NT2/D1 (cell line): ENCODE measurements at regions not wholly inside any gene's neighbourhood (a gene's known extent, or its start where the extent isn't known, plus 50 kb on each side); places are given as distances from the start of the nearest gene placed in this dataset.

Experiments
- DNase-seq: peaks from one replicate; pipeline ENCODE4 v3.0.0-alpha.2; 2011; ENCODE audit warnings: low read depth, low spot score
- H3K27me3 ChIP-seq: 2 replicates; pipeline ENCODE4 v1.6.0; 2011; ENCODE audit warnings: mild to moderate bottlenecking; ENCODE audit not compliant: insufficient read length, insufficient read depth
- H3K36me3 ChIP-seq: 2 replicates; pipeline ENCODE4 v1.6.1; 2011; ENCODE audit warnings: mild to moderate bottlenecking, low read length, mixed read lengths; ENCODE audit not compliant: insufficient read depth, insufficient read length
- H3K4me1 ChIP-seq: 2 replicates; pipeline ENCODE4 v1.5.1; 2011; ENCODE audit not compliant: insufficient read depth, insufficient read length
- H3K4me3 ChIP-seq: 2 replicates; pipeline ENCODE4 v1.5.1; 2011; ENCODE audit warnings: low read depth; ENCODE audit not compliant: insufficient read length
- H3K9ac ChIP-seq: 2 replicates; pipeline ENCODE4 v1.6.0; 2011; ENCODE audit warnings: low read depth; ENCODE audit not compliant: insufficient read length
- H3K9me3 ChIP-seq: 2 replicates; pipeline ENCODE4 v1.5.1; 2011; ENCODE audit warnings: mild to moderate bottlenecking, low read length; ENCODE audit not compliant: insufficient read depth
- SUZ12 ChIP-seq: IDR thresholded peaks from 2 replicates; pipeline ENCODE4 v1.6.1; 2011; ENCODE audit not compliant: insufficient read length, insufficient read depth; ENCODE audit errors: extremely low read depth
- YY1 ChIP-seq: IDR thresholded peaks from 2 replicates; pipeline ENCODE4 v1.6.1; 2011; ENCODE audit not compliant: insufficient read length, insufficient read depth
- ZNF274 ChIP-seq: IDR thresholded peaks from 2 replicates; pipeline ENCODE4 v1.6.1; 2011; ENCODE audit warnings: mild to moderate bottlenecking, low read depth, low read length

DNA sequence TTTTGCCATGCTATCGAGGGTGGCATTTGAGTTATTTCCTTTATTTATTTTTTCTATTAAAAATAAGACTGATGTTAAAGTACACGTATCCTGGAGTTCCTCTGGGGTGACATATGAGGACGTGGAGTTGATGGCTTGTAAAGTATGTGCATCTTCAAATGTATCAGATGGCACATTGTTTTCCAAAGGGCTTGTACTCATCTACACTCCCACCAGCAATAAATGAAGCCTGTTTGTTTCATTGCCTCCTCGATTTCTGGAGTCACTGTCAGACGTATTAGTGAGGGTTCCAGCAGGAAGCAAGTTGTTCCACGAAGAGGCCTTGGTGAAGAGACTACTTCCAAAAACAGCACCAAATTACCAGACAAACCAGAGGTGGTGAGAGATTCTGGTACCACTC lies 423.9 kb downstream of the NPHP4 start:
- H3K4me3 ChIP-seq = no peak overlapping the region
- H3K9ac ChIP-seq = no peak overlapping the region
- no peak for DNase-seq
- H3K4me1 ChIP-seq = no peaks in the 10 kb centered on the region
- H3K27me3 ChIP-seq = no peaks in the 10 kb centered on the region
- peaks cover 9% of the 10 kb centered on the region for H3K9me3 ChIP-seq
- no peaks in the 10 kb centered on the region for H3K36me3 ChIP-seq
- TF ChIP-seq SUZ12 (no peak), ZNF274 (no peak), YY1 (no peak)

DNA sequence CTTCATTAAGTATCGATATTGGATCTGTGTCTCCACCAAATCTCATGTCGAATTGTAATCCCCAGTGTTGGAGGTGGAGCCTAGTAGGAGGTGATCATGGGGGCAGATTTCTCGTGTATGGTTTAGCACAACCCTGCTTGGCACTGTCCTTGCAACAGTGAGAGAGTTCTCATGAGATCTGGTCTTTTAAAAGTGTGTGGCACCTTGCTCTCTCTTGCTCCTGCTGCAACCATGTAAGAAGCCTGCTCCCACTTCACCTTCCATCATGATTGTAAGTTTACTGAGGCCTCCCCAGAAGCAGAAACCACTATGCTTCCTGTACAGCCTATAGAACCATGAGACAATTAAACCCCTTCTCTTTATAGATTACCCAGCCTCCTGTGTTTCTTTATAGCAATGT lies 424.4 kb downstream of the NPHP4 start:
- Histone ChIP-seq H3K36me3 (no peaks in the 10 kb centered on the region), H3K9me3 (peaks cover 9% of the 10 kb centered on the region), H3K27me3 (no peaks in the 10 kb centered on the region), H3K9ac (no peak overlapping the region), H3K4me3 (no peak overlapping the region), H3K4me1 (no peaks in the 10 kb centered on the region)
- no peak for DNase-seq
- TF ChIP-seq YY1 = no peak
- no peak for TF ChIP-seq ZNF274
- no peak for TF ChIP-seq SUZ12

DNA sequence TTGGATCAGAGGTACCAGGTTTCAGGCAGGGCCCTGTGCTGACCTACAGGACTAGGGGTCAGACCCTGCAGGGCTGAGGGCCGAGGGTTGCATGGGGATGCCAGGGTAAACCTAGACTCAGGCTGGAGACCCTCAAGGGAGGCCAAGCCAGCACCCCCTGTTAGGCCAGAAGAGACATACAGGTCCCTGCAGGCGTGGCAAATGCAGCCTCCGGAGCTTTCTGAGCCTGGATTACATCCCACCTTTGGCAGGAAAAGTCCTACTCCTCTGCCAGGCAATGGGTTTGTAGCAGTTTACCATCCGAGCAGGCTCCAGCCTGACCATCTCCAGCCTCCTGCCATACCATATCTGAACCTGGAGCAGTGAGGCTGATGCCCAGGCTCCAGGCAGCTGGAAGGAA lies 425.3 kb downstream of the NPHP4 start:
- no peaks in the 10 kb centered on the region for H3K36me3 ChIP-seq
- no peak overlapping the region for H3K9ac ChIP-seq
- H3K4me3 ChIP-seq = no peak overlapping the region
- no peak for DNase-seq
- peaks cover 9% of the 10 kb centered on the region for H3K9me3 ChIP-seq
- no peaks in the 10 kb centered on the region for H3K4me1 ChIP-seq
- TF ChIP-seq ZNF274 = no peak
- TF ChIP-seq SUZ12 = no peak
- no peak for TF ChIP-seq YY1
- H3K27me3 ChIP-seq = no peaks in the 10 kb centered on the region

DNA sequence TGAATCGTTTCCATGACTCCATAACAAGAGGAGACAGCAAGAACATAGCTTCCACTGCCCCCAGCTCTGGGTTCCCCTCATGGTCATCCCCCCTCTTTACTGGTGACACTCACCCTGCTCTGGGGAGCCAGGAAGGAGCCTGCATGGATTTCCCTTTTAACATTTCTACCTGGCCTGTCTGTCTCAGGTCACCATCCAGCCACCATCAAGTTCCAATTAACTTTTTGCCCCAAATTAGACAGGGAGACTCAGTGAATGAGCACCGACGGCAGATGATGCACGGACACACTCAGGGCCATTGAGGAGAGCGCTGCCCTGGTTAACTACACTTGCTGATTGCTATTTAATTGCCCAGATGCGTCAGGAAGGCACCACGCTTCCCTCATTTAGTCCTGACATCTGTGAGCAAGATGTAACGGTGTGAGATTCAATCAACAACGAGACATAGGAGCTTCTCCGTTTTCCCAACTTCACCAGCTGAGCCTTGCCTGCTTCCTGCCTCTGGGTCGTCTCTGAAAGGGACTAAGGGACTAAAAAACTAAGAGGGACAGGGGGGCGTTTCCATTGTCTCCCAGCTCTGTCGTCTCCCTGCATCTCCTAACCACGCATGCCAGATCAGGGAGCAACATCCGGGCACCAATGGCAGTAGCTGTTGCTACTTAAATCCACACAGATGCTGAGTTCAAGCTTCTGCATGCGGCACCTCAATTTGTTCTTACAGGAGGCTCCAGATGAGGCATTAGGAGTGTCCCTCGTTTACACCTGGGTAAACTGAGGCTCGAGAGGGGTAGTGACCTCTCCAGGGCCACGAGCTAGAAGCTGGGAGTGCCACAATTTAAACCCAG lies 426.7 kb downstream of the NPHP4 start:
- no peak for TF ChIP-seq YY1
- no peak for TF ChIP-seq SUZ12
- TF ChIP-seq ZNF274 = no peak
- H3K36me3 ChIP-seq = no peaks in the 10 kb centered on the region
- H3K27me3 ChIP-seq = no peaks in the 10 kb centered on the region
- DNase-seq = no peak
- no peak overlapping the region for H3K9ac ChIP-seq
- no peaks in the 10 kb centered on the region for H3K4me1 ChIP-seq
- H3K9me3 ChIP-seq = peaks cover 9% of the 10 kb centered on the region
- H3K4me3 ChIP-seq = no peak overlapping the region

DNA sequence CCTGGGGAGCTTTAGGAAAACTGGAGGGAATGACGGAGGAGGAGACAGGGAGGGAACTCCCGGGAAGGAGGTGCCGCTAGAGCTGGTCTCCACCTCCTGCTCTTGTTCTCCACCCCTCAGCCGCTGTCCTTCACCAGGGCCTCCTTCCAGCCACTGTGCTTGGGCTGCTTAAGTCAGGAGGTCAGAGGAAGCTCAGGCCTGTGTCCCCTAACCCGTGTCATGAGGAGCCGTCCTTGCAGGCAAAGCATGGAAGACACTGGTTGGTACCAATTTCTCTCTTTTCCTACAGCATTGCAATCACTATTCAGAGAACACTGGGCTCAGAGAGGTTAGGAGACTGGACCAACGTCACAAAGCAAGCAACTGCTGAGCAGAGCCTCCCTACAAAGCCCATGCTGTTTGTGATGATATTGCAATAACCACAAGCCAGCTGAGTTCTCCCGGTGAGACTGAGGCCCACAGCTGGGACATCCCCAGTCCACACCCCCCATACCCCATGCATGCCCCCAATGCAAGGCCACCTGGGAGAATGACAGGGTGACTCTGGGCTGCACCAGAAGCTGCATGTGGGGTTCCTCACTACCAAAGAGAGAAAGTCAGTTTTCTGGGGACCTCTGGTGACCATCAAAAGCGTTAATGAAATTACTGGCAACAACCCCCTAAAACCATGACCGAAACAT lies 427.5 kb downstream of the NPHP4 start:
- Histone ChIP-seq H3K36me3 (no peaks in the 10 kb centered on the region), H3K4me1 (no peaks in the 10 kb centered on the region), H3K4me3 (no peak overlapping the region), H3K27me3 (no peaks in the 10 kb centered on the region), H3K9me3 (peaks cover 3% of the 10 kb centered on the region), H3K9ac (no peak overlapping the region)
- DNase-seq = no peak
- TF ChIP-seq SUZ12 (no peak), YY1 (no peak)

DNA sequence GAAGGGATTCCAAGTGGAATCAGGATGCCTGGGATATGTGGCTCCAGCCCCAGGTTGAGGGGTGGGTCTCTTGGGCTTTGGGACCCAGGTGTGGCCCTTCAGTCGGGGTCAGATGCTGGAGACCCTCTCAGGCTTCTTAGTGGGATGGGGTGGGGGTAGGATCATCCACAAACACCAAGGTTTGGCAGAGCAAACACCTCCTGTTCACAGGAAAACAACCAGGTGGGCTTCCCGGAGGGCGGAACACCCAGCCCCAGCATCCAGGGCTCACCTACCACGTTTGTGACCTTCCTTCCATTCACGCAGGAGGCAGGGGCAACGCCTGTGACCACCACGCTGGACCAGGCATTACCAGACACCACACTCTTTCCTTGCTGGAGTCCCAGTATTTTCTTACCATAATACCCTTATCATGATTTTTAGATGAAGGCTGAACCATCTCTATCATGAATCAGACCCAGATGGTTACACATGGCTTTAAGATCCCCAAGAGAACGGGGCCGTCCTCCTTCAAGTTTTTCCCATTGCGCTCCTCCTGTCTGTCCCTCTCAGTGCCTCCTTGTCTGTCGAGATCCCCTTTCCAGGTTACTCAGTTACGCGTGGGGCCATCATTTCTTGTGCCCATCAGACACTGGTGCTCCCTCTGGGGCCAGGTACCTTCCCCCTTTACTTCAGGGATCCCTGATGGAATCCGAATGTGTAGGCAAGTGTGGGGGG lies 428.2 kb downstream of the NPHP4 start:
- no peak for DNase-seq
- Histone ChIP-seq H3K9me3 (no peaks in the 10 kb centered on the region), H3K9ac (no peak overlapping the region), H3K4me3 (no peak overlapping the region), H3K27me3 (no peaks in the 10 kb centered on the region), H3K4me1 (no peaks in the 10 kb centered on the region), H3K36me3 (no peaks in the 10 kb centered on the region)
- no peak for TF ChIP-seq YY1
- no peak for TF ChIP-seq SUZ12
- TF ChIP-seq ZNF274 = no peak

DNA sequence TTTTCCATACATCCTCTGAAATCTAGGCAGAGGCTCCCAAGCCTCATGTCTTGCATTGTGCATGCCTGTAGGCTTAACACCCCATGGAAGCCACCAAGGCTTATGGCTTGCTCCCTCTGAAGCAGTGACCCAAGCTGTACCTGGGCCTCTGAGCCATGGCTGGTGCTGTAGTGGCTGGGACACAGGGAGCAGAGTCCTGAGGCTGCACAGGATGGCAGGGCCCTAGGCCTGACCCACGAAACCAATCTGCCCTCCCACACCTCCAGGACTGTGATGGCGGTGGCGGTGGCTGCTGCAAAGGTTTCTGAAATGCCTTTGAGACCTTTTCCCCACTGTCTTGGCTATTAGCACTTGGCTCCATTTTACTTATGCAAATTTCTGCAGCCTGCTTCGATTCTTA lies 429.5 kb downstream of the NPHP4 start:
- Histone ChIP-seq H3K9me3 (no peaks in the 10 kb centered on the region), H3K4me1 (no peaks in the 10 kb centered on the region), H3K9ac (no peak overlapping the region), H3K4me3 (no peak overlapping the region), H3K36me3 (no peaks in the 10 kb centered on the region), H3K27me3 (no peaks in the 10 kb centered on the region)
- no peak for DNase-seq
- TF ChIP-seq SUZ12 (no peak), YY1 (no peak), ZNF274 (no peak)
